Activated CD8-positive, alpha-beta T cell treated with anti-CD3 and anti-CD28 coated beads for 36 hours (primary cell): ENCODE measurements at regions not wholly inside any gene's neighbourhood (a gene's known extent, or its start where the extent isn't known, plus 50 kb on each side); places are given as distances from the start of the nearest gene placed in this dataset.
"Not testable (repeated sequence)": the region's sequence is repeated elsewhere in the genome, so short reads cannot be mapped to it uniquely, and the experiment has no call there.

Experiments
- ATAC-seq: fragments of 200-7000 bp; cut with Tn5 transposase; one replicate; pipeline ENCODE4 v1.10.0; 2021; ENCODE audit warnings: mild to moderate bottlenecking, moderate library complexity
- CTCF ChIA-PET: fragments of 350-600 bp; sonication (Branson Sonifier 250); formaldehyde crosslinking; loops from one replicate; lab custom pipeline; 2021; ENCODE audit warnings: antibody characterized with exemption; lab: Charles Lee
- POLR2A ChIA-PET: fragments of 350-600 bp; sonication (Branson Sonifier 250); formaldehyde crosslinking; loops from one replicate; lab custom pipeline; 2021; ENCODE audit warnings: antibody characterized with exemption; lab: Charles Lee
- DNase-seq: peaks from one replicate; pipeline ENCODE4 v3.0.0-alpha.2; 2020
- H3K27ac Mint-ChIP-seq: one replicate; pipeline ENCODE4 v1.8.0; 2021; ENCODE audit warnings: mild to moderate bottlenecking, mixed read lengths
- H3K27me3 Mint-ChIP-seq: one replicate; pipeline ENCODE4 v1.8.0; 2021; ENCODE audit warnings: mixed read lengths
- H3K36me3 Mint-ChIP-seq: one replicate; pipeline ENCODE4 v1.8.0; 2021; ENCODE audit warnings: low read depth, mixed read lengths
- H3K4me1 Mint-ChIP-seq: one replicate; pipeline ENCODE4 v1.8.0; 2021; ENCODE audit warnings: low read depth, mixed read lengths
- H3K4me3 Mint-ChIP-seq: one replicate; pipeline ENCODE4 v1.8.0; 2021; ENCODE audit warnings: mild to moderate bottlenecking, moderate library complexity, mixed read lengths
- H3K9me3 Mint-ChIP-seq: one replicate; pipeline ENCODE4 v1.8.0; 2021; ENCODE audit warnings: mixed read lengths
- CTCF ChIP-seq: fragments of 200-600 bp; IDR thresholded peaks from one replicate; pipeline ENCODE4 v1.8.0; 2022; ENCODE audit warnings: antibody characterized with exemption, mild to moderate bottlenecking
- intact Hi-C: fragments of 100-400 bp; cut with micrococcal nuclease; formaldehyde crosslinking; loops from one replicate; pipeline ENCODE4 v1.10.0; 2022

GRCh38 chr7:48839108-48839507 is 85.2 kb upstream of the CDC14C start:
- no peak for ATAC-seq
- ChIA-PET CTCF (no interaction called here), POLR2A (no interaction called here)
- DNase-seq: no peak
- Mint-ChIP-seq H3K4me1 (no peaks in the 10 kb centered on the region), H3K9me3 (no peaks in the 10 kb centered on the region), H3K4me3 (no peak overlapping the region), H3K27ac (no peak overlapping the region), H3K36me3 (no peaks in the 10 kb centered on the region), H3K27me3 (no peaks in the 10 kb centered on the region)
- TF ChIP-seq CTCF: no peak
- intact Hi-C loops: no loop called here

GRCh38 chr7:48841739-48842138 is 82.6 kb upstream of the CDC14C start:
- ATAC-seq (no peak), DNase-seq (no peak)
- no peak for TF ChIP-seq CTCF
- Mint-ChIP-seq H3K36me3 (no peaks in the 10 kb centered on the region), H3K4me1 (no peaks in the 10 kb centered on the region), H3K4me3 (no peak overlapping the region), H3K9me3 (peaks cover 2% of the 10 kb centered on the region), H3K27me3 (no peaks in the 10 kb centered on the region), H3K27ac (no peak overlapping the region)
- intact Hi-C loops: no loop called here
- ChIA-PET POLR2A (no interaction called here), CTCF (no interaction called here)

GRCh38 chr7:48847917-48848316 is 76.4 kb upstream of the CDC14C start:
- ATAC-seq: no peak
- Mint-ChIP-seq H3K27me3 (peaks cover 1% of the 10 kb centered on the region), H3K36me3 (no peaks in the 10 kb centered on the region), H3K4me3 (no peak overlapping the region), H3K9me3 (peaks cover 3% of the 10 kb centered on the region), H3K4me1 (no peaks in the 10 kb centered on the region), H3K27ac (no peak overlapping the region)
- DNase-seq: no peak
- ChIA-PET CTCF (no interaction called here), POLR2A (no interaction called here)
- TF ChIP-seq CTCF: no peak
- intact Hi-C loops: no loop called here

- intact Hi-C loops, CTCF ChIA-PET, H3K36me3 Mint-ChIP-seq, POLR2A ChIA-PET, DNase-seq, H3K4me3 Mint-ChIP-seq, ATAC-seq, H3K4me1 Mint-ChIP-seq, H3K27me3 Mint-ChIP-seq, H3K27ac Mint-ChIP-seq: not testable (repeated sequence)
- peaks cover 15% of the 10 kb centered on the region for H3K9me3 Mint-ChIP-seq
These were observed 63.9 kb upstream of the CDC14C start for GRCh38 chr7:48860447-48860846.

- Mint-ChIP-seq H3K36me3 (no peaks in the 10 kb centered on the region), H3K9me3 (no peaks in the 10 kb centered on the region), H3K27ac (no peak overlapping the region), H3K27me3 (no peaks in the 10 kb centered on the region), H3K4me3 (no peak overlapping the region), H3K4me1 (no peaks in the 10 kb centered on the region)
- DNase-seq (no peak), ATAC-seq (no peak)
- intact Hi-C loops: no loop called here
- no peak for TF ChIP-seq CTCF
- ChIA-PET CTCF (no interaction called here), POLR2A (no interaction called here)
These were observed 55.4 kb upstream of the CDC14C start for GRCh38 chr7:48868916-48869315.

- no peak for TF ChIP-seq CTCF
- H3K27ac Mint-ChIP-seq: no peak overlapping the region
- H3K27me3 Mint-ChIP-seq: no peaks in the 10 kb centered on the region
- H3K36me3 Mint-ChIP-seq: no peaks in the 10 kb centered on the region
- H3K4me1 Mint-ChIP-seq: no peaks in the 10 kb centered on the region
- H3K9me3 Mint-ChIP-seq: no peaks in the 10 kb centered on the region
- DNase-seq (no peak), ATAC-seq (no peak)
- CTCF ChIA-PET: no interaction called here
- intact Hi-C loops: no loop called here
- POLR2A ChIA-PET: no interaction called here
- H3K4me3 Mint-ChIP-seq: no peak overlapping the region
These were observed 51.8 kb upstream of the CDC14C start for GRCh38 chr7:48872548-48872947.
